ENCODE measurements at regions not wholly inside any gene's neighbourhood (a gene's known extent, or its start where the extent isn't known, plus 50 kb on each side); places are given as distances from the start of the nearest gene placed in this dataset.

DNA sequence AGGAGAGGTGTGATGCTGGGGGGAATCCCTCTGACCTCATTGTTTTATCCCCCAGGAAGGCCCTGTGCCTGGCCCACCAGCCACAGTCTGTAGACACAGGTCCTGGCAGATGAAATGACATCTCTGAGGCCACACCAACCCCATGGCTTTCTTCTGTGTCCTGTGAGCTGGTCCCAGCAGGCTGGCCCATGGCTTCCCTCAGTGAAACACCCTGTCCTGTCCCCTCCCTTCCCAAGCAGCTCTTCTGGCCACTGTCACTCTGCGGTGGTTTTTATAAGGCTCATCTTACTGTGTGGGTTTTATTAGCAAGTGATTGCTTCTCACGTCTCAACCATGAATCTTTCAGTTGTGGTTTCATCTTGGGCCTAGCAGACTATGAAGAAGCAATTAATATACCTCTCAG lies 81.6 kb upstream of the CALM2 start:
- TF ChIP-seq ZNF274 (IDR thresholded peaks at IDR 0.05; ENCODE audit: low read depth, low read length), result no peak
- TF ChIP-seq YY1 (IDR thresholded peaks at IDR 0.05; ENCODE audit: insufficient read depth, insufficient read length), result no peak
